NCI-H82 (cell line): ENCODE measurements at regions not wholly inside any gene's neighbourhood (a gene's known extent, or its start where the extent isn't known, plus 50 kb on each side); places are given as distances from the start of the nearest gene placed in this dataset.
"Not testable (repeated sequence)": the region's sequence is repeated elsewhere in the genome, so short reads cannot be mapped to it uniquely, and the experiment has no call there.

Experiments used
- DNase-seq: peaks from one replicate; lab custom pipeline; 2025; lab: John Stamatoyannopoulos, UW

GRCh38 chr16:73107371-73107770 is 59.4 kb upstream of the ZFHX3 start:
- DNase-seq = no peak

GRCh38 chr16:73106329-73107034 is 58.6 kb upstream of the ZFHX3 start:
- DNase-seq = no peak

- DNase-seq = no peak
Observed at GRCh38 chr16:73101568-73101967, 53.6 kb upstream of the ZFHX3 start.

- not testable (repeated sequence) for DNase-seq
Observed at GRCh38 chr16:73099601-73100000, 51.7 kb upstream of the ZFHX3 start.
